MCF 10A (cell line): ENCODE measurements at regions not wholly inside any gene's neighbourhood (a gene's known extent, or its start where the extent isn't known, plus 50 kb on each side); places are given as distances from the start of the nearest gene placed in this dataset.
A peak's percentile ranks its signal among the peaks of the same experiment; 100 is the strongest.

ENCODE experiments used
- BruUV-seq: library from RNA; stranded (reverse); fragments of 400-500 nt; replicated peaks from 2 replicates; lab custom pipeline; 2021; lab: Mats Ljungman, UMichigan
- CTCF ChIA-PET: fragments of 300-600 bp; sonication (Branson Sonifier 250); formaldehyde crosslinking; extraction: SDS; loops from one replicate; lab custom pipeline; 2021; ENCODE audit warnings: antibody characterized with exemption, inconsistent platforms; lab: Yijun Ruan, JAX
- POLR2A ChIA-PET: fragments of 300-600, 350-650 bp; sonication (Branson Sonifier 250); formaldehyde crosslinking; extraction: SDS; loops from one replicate; lab custom pipeline; 2020; ENCODE audit warnings: antibody characterized with exemption, inconsistent platforms; lab: Yijun Ruan, JAX
- DNase-seq: peaks from one replicate; pipeline ENCODE4 v3.0.0-alpha.2; 2018; ENCODE audit not compliant: unreplicated experiment
- H3K27ac Mint-ChIP-seq: one replicate; pipeline ENCODE4 v1.8.0; 2022; ENCODE audit warnings: mild to moderate bottlenecking, low read depth, mixed read lengths; ENCODE audit not compliant: unreplicated experiment
- H3K27me3 Mint-ChIP-seq: one replicate; pipeline ENCODE4 v1.8.0; 2022; ENCODE audit warnings: mixed read lengths; ENCODE audit not compliant: insufficient read depth, unreplicated experiment
- H3K36me3 Mint-ChIP-seq: one replicate; pipeline ENCODE4 v1.8.0; 2022; ENCODE audit warnings: mild to moderate bottlenecking, moderate library complexity, mixed read lengths; ENCODE audit not compliant: insufficient read depth, unreplicated experiment
- H3K4me1 Mint-ChIP-seq: one replicate; pipeline ENCODE4 v1.8.0; 2022; ENCODE audit warnings: mixed read lengths; ENCODE audit not compliant: insufficient read depth, unreplicated experiment
- H3K4me3 Mint-ChIP-seq: one replicate; pipeline ENCODE4 v1.8.0; 2022; ENCODE audit warnings: mild to moderate bottlenecking, moderate library complexity, mixed read lengths; ENCODE audit not compliant: unreplicated experiment
- H3K9me3 Mint-ChIP-seq: one replicate; pipeline ENCODE4 v1.8.0; 2022; ENCODE audit warnings: mixed read lengths; ENCODE audit not compliant: unreplicated experiment
- CTCF ChIP-seq: fragments of 200-600 bp; IDR thresholded peaks from one replicate; pipeline ENCODE4 v1.8.0; 2022; ENCODE audit warnings: antibody characterized with exemption, mild to moderate bottlenecking; ENCODE audit not compliant: unreplicated experiment
- intact Hi-C: fragments of 100-400 bp; cut with micrococcal nuclease; formaldehyde crosslinking; loops from 2 replicates; pipeline ENCODE4 v1.14.1; 2022

- Mint-ChIP-seq H3K4me1 (no peaks in the 10 kb centered on the region), H3K4me3 (no peak overlapping the region), H3K27me3 (no peaks in the 10 kb centered on the region), H3K27ac (no peak overlapping the region), H3K9me3 (no peaks in the 10 kb centered on the region), H3K36me3 (no peaks in the 10 kb centered on the region)
- ChIA-PET CTCF (no interaction called here), POLR2A (no interaction called here)
- intact Hi-C loops, result no loop called here
- peak; percentile 46 for DNase-seq
- TF ChIP-seq CTCF, result no peak
- BruUV-seq, result no TSS peak
Observed at GRCh38 chr10:85447690-85448089, 918.9 kb downstream of the GRID1 start.

- no peaks in the 10 kb centered on the region for H3K27me3 Mint-ChIP-seq
- ChIA-PET POLR2A (no interaction called here), CTCF (interaction anchor here (0.6 to 1.0 kb wide), 4 partner anchors 8 to 343 kb away, joined by 3 read pairs; no protein-coding TSS in a partner anchor)
- no peaks in the 10 kb centered on the region for H3K36me3 Mint-ChIP-seq
- no peaks in the 10 kb centered on the region for H3K9me3 Mint-ChIP-seq
- H3K4me1 Mint-ChIP-seq, result no peaks in the 10 kb centered on the region
- no peak for TF ChIP-seq CTCF
- no peak overlapping the region for H3K27ac Mint-ChIP-seq
- intact Hi-C loops, result no loop called here
- BruUV-seq, result no TSS peak
- H3K4me3 Mint-ChIP-seq, result no peak overlapping the region
- no peak for DNase-seq
Observed at GRCh38 chr10:85448716-85449115, 917.9 kb downstream of the GRID1 start.

GRCh38 chr10:85454386-85454785 is 912.2 kb downstream of the GRID1 start:
- H3K9me3 Mint-ChIP-seq, result peaks cover 8% of the 10 kb centered on the region
- intact Hi-C loops, result no loop called here
- BruUV-seq, result no TSS peak
- no peak overlapping the region for H3K4me3 Mint-ChIP-seq
- H3K36me3 Mint-ChIP-seq, result no peaks in the 10 kb centered on the region
- no peaks in the 10 kb centered on the region for H3K4me1 Mint-ChIP-seq
- CTCF ChIA-PET, result interaction anchor here (0.7 kb wide), 1 partner anchor 70 kb away, joined by 3 read pairs; no protein-coding TSS in a partner anchor
- POLR2A ChIA-PET, result interaction anchor here (0.6 kb wide), 1 partner anchor 206 kb away, joined by 3 read pairs; no protein-coding TSS in a partner anchor
- no peaks in the 10 kb centered on the region for H3K27me3 Mint-ChIP-seq
- no peak overlapping the region for H3K27ac Mint-ChIP-seq
- no peak for DNase-seq
- no peak for TF ChIP-seq CTCF

GRCh38 chr10:85457191-85457590 is 909.4 kb downstream of the GRID1 start:
- POLR2A ChIA-PET, result interaction anchor here (1.0 kb wide), 1 partner anchor 31 kb away, joined by 4 read pairs; no protein-coding TSS in a partner anchor
- BruUV-seq, result no TSS peak
- Mint-ChIP-seq H3K27me3 (no peaks in the 10 kb centered on the region), H3K4me3 (no peak overlapping the region), H3K9me3 (peaks cover 8% of the 10 kb centered on the region), H3K36me3 (no peaks in the 10 kb centered on the region), H3K4me1 (no peaks in the 10 kb centered on the region), H3K27ac (no peak overlapping the region)
- no peak for TF ChIP-seq CTCF
- no peak for DNase-seq
- CTCF ChIA-PET, result interaction anchor here (0.7 to 1.0 kb wide), 2 partner anchors 9 to 108 kb away, joined by 3 to 4 read pairs; no protein-coding TSS in a partner anchor
- intact Hi-C loops, result no loop called here
